ENCODE measurements at regions not wholly inside any gene's neighbourhood (a gene's known extent, or its start where the extent isn't known, plus 50 kb on each side); places are given as distances from the start of the nearest gene placed in this dataset.

DNA sequence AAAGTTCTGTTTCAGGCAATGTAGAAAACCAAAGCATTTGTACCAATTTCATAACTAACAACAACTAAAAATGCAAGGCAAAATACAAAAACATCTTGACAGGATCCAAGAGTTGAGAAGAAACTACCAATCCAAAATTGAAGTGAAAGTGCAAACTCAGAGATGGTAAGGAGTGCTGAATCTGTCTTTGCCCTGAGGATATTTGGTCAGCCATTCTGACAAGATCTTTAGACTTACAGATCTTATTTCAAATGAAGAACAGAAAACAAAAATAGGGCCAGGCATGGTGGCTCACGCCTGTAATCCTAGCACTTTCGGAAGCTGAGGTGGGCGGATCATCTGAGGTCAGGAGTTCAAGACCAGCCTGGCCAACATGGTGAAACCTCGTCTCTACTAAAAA is 412.8 kb downstream of the ZFHX3 start:
- TF ChIP-seq RAD21 (IDR thresholded peaks at IDR 0.05; ENCODE audit: low read depth) = no peak
- TF ChIP-seq, protein P1, sequence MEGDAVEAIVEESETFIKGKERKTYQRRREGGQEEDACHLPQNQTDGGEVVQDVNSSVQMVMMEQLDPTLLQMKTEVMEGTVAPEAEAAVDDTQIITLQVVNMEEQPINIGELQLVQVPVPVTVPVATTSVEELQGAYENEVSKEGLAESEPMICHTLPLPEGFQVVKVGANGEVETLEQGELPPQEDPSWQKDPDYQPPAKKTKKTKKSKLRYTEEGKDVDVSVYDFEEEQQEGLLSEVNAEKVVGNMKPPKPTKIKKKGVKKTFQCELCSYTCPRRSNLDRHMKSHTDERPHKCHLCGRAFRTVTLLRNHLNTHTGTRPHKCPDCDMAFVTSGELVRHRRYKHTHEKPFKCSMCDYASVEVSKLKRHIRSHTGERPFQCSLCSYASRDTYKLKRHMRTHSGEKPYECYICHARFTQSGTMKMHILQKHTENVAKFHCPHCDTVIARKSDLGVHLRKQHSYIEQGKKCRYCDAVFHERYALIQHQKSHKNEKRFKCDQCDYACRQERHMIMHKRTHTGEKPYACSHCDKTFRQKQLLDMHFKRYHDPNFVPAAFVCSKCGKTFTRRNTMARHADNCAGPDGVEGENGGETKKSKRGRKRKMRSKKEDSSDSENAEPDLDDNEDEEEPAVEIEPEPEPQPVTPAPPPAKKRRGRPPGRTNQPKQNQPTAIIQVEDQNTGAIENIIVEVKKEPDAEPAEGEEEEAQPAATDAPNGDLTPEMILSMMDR (IDR thresholded peaks at IDR 0.05 in 2 of 3, conservative IDR thresholded peaks at IDR 0.05 in 1 of 3; ENCODE audit: borderline replicate concordance in 1 of 3, insufficient read depth in 1 of 3, low read depth in 2 of 3, low read length in 2 of 3) = no peak
- no peak for TF ChIP-seq EZH2phosphoT487 (IDR thresholded peaks at IDR 0.05; ENCODE audit: borderline replicate concordance)
- TF ChIP-seq EZH2 (IDR thresholded peaks at IDR 0.05) = no peak
- no peak for TF ChIP-seq ZNF274 (IDR thresholded peaks at IDR 0.05; ENCODE audit: low read depth, low read length)

All from HCT116 (cell line).